Uterus (tissue), 3 donors: ENCODE measurements at regions not wholly inside any gene's neighbourhood (a gene's known extent, or its start where the extent isn't known, plus 50 kb on each side); places are given as distances from the start of the nearest gene placed in this dataset.

Experiments
- DNase-seq, 2 donors: peaks; one replicate each; pipeline ENCODE4 v3.0.0-alpha.2; 2019 to 2020
- H3K27ac ChIP-seq, 2 donors: fragments of 200-600 bp; sonication (generic); 1 replicate in 1 of 2; 2 replicates in 1 of 2; pipeline ENCODE4 v1.5.1; 2016 to 2018
- H3K27me3 ChIP-seq, 2 donors: fragments of 200-600 bp; sonication (generic); one replicate each; pipeline ENCODE4 v1.5.1; 2018 to 2019; ENCODE audit warnings: control low read depth in 1 of 2
- H3K36me3 ChIP-seq, 2 donors: fragments of 200-600 bp; sonication (generic); one replicate each; pipeline ENCODE4 v1.5.1; 2019; ENCODE audit warnings: control low read depth in 1 of 2
- H3K4me1 ChIP-seq, 2 donors: fragments of 200-600 bp; sonication (generic); one replicate each; pipeline ENCODE4 v1.5.1; 2018 to 2019; ENCODE audit warnings: control low read depth in 1 of 2
- H3K4me3 ChIP-seq, 2 donors: fragments of 200-600 bp; sonication (generic); 1 replicate in 1 of 2; 2 replicates in 1 of 2; pipeline ENCODE4 v1.5.1; 2018 to 2019; ENCODE audit warnings: mild to moderate bottlenecking in 1 of 2
- H3K9me3 ChIP-seq, 2 donors: fragments of 200-600 bp; sonication (generic); one replicate each; pipeline ENCODE4 v1.5.1; 2019; ENCODE audit warnings: control low read depth in 1 of 2
- POLR2A ChIP-seq, 2 donors: fragments of 450-650 bp; IDR thresholded peaks; one replicate each; pipeline ENCODE4 v1.6.1; 2016; ENCODE audit warnings: antibody characterized with exemption in 2 of 2, mild to moderate bottlenecking in 1 of 2, moderate library complexity in 1 of 2
- intact Hi-C: fragments of 100-400 bp; cut with DNase I; formaldehyde crosslinking; loops from one replicate; pipeline ENCODE4 v1.15.1; 2023; ENCODE audit warnings: low total_unique reads
- TF ChIP-seq, protein P1 (sequence below), 4 experiments: fragments of 200-600 bp in 2 of 4; fragments of 450-650 bp in 2 of 4; sonication (generic) in 2 of 4; IDR thresholded peaks; one replicate each; pipeline ENCODE4 v1.5.1; 2016 to 2019; ENCODE audit warnings: antibody characterized with exemption in 4 of 4, mild to moderate bottlenecking in 2 of 4, moderate library complexity in 1 of 4
- donor health status: DM: yes; HTN: yes; CAD: no.

DNA sequence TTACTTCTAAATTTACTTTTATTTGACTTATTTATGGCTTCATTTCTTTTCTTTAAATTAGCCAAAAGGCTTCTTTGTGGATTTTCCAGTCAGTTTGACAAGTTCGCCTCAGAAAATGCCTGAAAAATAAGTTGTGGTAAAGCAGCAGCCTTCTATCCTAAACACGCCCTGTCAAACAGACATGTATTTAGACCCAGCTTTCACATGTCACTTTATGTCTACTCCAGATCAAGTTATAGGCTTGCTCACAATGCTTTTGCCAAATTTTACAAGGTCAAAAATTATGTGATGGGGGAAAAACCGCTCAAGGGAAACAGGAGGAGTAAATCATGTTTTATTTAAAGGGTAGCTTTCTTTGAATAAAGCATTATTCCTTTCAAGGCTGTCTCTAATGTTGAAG is 615.0 kb downstream of the HDGFL1 start:
- Histone ChIP-seq H3K27ac (no peak overlapping the region), H3K4me3 (no peak overlapping the region), H3K36me3 (no peaks in the 10 kb centered on the region), H3K9me3 (no peaks in the 10 kb centered on the region), H3K27me3 (no peaks in the 10 kb centered on the region), H3K4me1 (no peaks in the 10 kb centered on the region)
- TF ChIP-seq, protein P1, sequence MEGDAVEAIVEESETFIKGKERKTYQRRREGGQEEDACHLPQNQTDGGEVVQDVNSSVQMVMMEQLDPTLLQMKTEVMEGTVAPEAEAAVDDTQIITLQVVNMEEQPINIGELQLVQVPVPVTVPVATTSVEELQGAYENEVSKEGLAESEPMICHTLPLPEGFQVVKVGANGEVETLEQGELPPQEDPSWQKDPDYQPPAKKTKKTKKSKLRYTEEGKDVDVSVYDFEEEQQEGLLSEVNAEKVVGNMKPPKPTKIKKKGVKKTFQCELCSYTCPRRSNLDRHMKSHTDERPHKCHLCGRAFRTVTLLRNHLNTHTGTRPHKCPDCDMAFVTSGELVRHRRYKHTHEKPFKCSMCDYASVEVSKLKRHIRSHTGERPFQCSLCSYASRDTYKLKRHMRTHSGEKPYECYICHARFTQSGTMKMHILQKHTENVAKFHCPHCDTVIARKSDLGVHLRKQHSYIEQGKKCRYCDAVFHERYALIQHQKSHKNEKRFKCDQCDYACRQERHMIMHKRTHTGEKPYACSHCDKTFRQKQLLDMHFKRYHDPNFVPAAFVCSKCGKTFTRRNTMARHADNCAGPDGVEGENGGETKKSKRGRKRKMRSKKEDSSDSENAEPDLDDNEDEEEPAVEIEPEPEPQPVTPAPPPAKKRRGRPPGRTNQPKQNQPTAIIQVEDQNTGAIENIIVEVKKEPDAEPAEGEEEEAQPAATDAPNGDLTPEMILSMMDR (IDR thresholded peaks at IDR 0.05), result no peak
- TF ChIP-seq POLR2A (IDR thresholded peaks at IDR 0.05), result no peak
- intact Hi-C loops, result no loop called here
- no peak for DNase-seq

DNA sequence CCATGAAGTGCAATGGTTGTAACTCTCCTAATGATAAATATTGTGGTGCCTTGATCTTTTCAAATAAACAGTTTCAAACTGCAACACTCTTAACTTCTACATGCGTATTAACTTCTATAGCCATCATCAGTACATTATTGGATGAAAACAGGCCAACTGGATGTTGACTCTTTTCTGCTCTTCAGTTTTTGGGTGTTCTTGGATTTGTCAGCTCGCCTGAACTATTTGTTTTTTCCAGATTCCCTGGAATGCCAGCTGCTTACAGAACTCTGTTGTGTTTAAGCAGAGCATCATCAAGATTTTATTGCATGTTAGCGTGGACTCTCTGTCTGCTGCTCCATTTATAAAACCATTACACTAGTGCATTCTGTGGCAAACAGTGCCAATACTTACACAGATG is 626.1 kb downstream of the HDGFL1 start:
- Histone ChIP-seq H3K27ac (no peak overlapping the region), H3K9me3 (no peaks in the 10 kb centered on the region), H3K36me3 (no peaks in the 10 kb centered on the region), H3K4me1 (no peaks in the 10 kb centered on the region), H3K27me3 (no peaks in the 10 kb centered on the region), H3K4me3 (no peak overlapping the region)
- intact Hi-C loops, result no loop called here
- TF ChIP-seq, protein P1 (IDR thresholded peaks at IDR 0.05), result no peak
- no peak for TF ChIP-seq POLR2A (IDR thresholded peaks at IDR 0.05)
- no peak for DNase-seq

DNA sequence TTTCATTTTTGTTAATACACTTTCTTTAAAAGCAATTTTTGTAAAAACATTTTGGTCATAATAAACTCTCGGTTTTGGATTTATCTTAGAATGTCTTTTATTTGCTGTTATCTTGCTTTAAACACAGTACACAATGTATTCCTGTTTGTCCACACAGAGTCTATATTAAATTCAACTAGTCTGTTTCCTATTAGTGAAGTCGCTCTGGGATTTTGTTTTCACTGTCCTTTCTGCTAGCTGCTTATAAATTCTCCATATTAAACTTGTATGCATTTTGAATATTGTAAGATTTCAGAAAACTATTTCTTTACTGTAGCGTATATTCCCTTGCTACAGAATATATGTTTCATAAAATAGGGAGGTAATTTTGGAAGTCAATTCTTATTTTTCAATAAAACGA is 630.2 kb downstream of the HDGFL1 start:
- no peaks in the 10 kb centered on the region for H3K4me1 ChIP-seq
- intact Hi-C loops, result no loop called here
- no peaks in the 10 kb centered on the region for H3K9me3 ChIP-seq
- no peak for DNase-seq
- no peaks in the 10 kb centered on the region for H3K36me3 ChIP-seq
- no peak overlapping the region for H3K4me3 ChIP-seq
- no peaks in the 10 kb centered on the region for H3K27me3 ChIP-seq
- TF ChIP-seq POLR2A (IDR thresholded peaks at IDR 0.05), result no peak
- TF ChIP-seq, protein P1 (IDR thresholded peaks at IDR 0.05), result no peak
- H3K27ac ChIP-seq, result no peak overlapping the region

- intact Hi-C loops, result no loop called here
- Histone ChIP-seq H3K9me3 (no peaks in the 10 kb centered on the region), H3K27ac (no peak overlapping the region), H3K4me1 (no peaks in the 10 kb centered on the region), H3K36me3 (no peaks in the 10 kb centered on the region), H3K4me3 (no peak overlapping the region), H3K27me3 (no peaks in the 10 kb centered on the region)
- no peak for TF ChIP-seq POLR2A (IDR thresholded peaks at IDR 0.05)
- TF ChIP-seq, protein P1 (IDR thresholded peaks at IDR 0.05), result no peak
- no peak for DNase-seq
Measured at GRCh38 chr6:23200946-23201345, 631.6 kb downstream of the HDGFL1 start.

DNA sequence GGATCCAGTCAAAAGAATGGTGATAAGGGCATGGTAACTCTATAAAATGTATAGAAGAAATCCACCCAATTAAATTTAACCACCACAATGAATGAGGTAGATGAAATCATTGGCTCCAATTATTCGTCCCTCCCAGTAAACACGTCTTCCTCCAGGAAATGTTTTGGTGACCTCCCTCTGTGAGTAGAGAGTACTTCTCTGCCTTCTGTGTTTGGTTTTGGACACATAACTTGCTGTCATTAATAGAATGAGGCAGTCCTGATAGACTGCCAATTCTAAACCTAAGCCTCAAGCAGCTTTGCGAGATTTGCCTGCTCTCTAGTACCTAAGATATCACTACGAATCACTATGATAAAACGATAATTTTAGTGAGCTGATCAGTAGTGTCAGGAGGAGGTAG is 632.8 kb downstream of the HDGFL1 start:
- Histone ChIP-seq H3K4me3 (no peak overlapping the region), H3K27ac (no peak overlapping the region), H3K27me3 (no peaks in the 10 kb centered on the region), H3K36me3 (no peaks in the 10 kb centered on the region), H3K4me1 (no peaks in the 10 kb centered on the region), H3K9me3 (no peaks in the 10 kb centered on the region)
- intact Hi-C loops, result no loop called here
- no peak for TF ChIP-seq POLR2A (IDR thresholded peaks at IDR 0.05)
- TF ChIP-seq, protein P1 (IDR thresholded peaks at IDR 0.05), result no peak
- no peak for DNase-seq
